ENCODE measurements at regions not wholly inside any gene's neighbourhood (a gene's known extent, or its start where the extent isn't known, plus 50 kb on each side); places are given as distances from the start of the nearest gene placed in this dataset.
A peak's percentile ranks its signal among the peaks of the same experiment; 100 is the strongest.

- no peak for TF ChIP-seq CTCF (conservative IDR thresholded peaks at IDR 0.05; ENCODE audit: low read depth, low read length)
- no peak for DNase-seq (ENCODE audit: low read depth)
- H3K4me3 ChIP-seq (ENCODE audit: low read depth, low read length) = no peak overlapping the region
Measured at GRCh38 chr14:27078191-27078590, 480.4 kb upstream of the NOVA1 start.

- no peak overlapping the region for H3K4me3 ChIP-seq (ENCODE audit: low read depth, low read length)
- DNase-seq (ENCODE audit: low read depth) = no peak
- TF ChIP-seq CTCF (conservative IDR thresholded peaks at IDR 0.05; ENCODE audit: low read depth, low read length) = no peak
Measured at GRCh38 chr14:27079716-27080115, 481.9 kb upstream of the NOVA1 start.

GRCh38 chr14:27085500-27085899 is 487.7 kb upstream of the NOVA1 start:
- no peak for TF ChIP-seq CTCF (conservative IDR thresholded peaks at IDR 0.05; ENCODE audit: low read depth, low read length)
- no peak for DNase-seq (ENCODE audit: low read depth)
- H3K4me3 ChIP-seq (ENCODE audit: low read depth, low read length) = no peak overlapping the region

GRCh38 chr14:27090716-27091115 is 492.9 kb upstream of the NOVA1 start:
- no peak for DNase-seq (ENCODE audit: low read depth)
- no peak for TF ChIP-seq CTCF (conservative IDR thresholded peaks at IDR 0.05; ENCODE audit: low read depth, low read length)

GRCh38 chr14:27091973-27092372 is 494.1 kb upstream of the NOVA1 start:
- no peak for TF ChIP-seq CTCF (conservative IDR thresholded peaks at IDR 0.05; ENCODE audit: low read depth, low read length)
- DNase-seq (ENCODE audit: low read depth) = no peak
- no peak overlapping the region for H3K4me3 ChIP-seq (ENCODE audit: low read depth, low read length)

More at GRCh38 chr14:27090716-27091115, 492.9 kb upstream of the NOVA1 start:
- H3K4me3 ChIP-seq (ENCODE audit: low read depth, low read length) = no peak overlapping the region

- no peak overlapping the region for H3K4me3 ChIP-seq (ENCODE audit: low read depth, low read length)
Measured at GRCh38 chr14:27096091-27096490, 498.3 kb upstream of the NOVA1 start.

More at GRCh38 chr14:27096091-27096490, 498.3 kb upstream of the NOVA1 start:
- DNase-seq (ENCODE audit: low read depth) = peak; percentile 3
- TF ChIP-seq CTCF (conservative IDR thresholded peaks at IDR 0.05; ENCODE audit: low read depth, low read length) = no peak
